ENCODE measurements at regions not wholly inside any gene's neighbourhood (a gene's known extent, or its start where the extent isn't known, plus 50 kb on each side); places are given as distances from the start of the nearest gene placed in this dataset.

- ATAC-seq (ENCODE audit: insufficient read depth, low FRiP score) (no peak), DNase-seq (no peak)
- TF ChIP-seq, protein P1, sequence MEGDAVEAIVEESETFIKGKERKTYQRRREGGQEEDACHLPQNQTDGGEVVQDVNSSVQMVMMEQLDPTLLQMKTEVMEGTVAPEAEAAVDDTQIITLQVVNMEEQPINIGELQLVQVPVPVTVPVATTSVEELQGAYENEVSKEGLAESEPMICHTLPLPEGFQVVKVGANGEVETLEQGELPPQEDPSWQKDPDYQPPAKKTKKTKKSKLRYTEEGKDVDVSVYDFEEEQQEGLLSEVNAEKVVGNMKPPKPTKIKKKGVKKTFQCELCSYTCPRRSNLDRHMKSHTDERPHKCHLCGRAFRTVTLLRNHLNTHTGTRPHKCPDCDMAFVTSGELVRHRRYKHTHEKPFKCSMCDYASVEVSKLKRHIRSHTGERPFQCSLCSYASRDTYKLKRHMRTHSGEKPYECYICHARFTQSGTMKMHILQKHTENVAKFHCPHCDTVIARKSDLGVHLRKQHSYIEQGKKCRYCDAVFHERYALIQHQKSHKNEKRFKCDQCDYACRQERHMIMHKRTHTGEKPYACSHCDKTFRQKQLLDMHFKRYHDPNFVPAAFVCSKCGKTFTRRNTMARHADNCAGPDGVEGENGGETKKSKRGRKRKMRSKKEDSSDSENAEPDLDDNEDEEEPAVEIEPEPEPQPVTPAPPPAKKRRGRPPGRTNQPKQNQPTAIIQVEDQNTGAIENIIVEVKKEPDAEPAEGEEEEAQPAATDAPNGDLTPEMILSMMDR (IDR thresholded peaks at IDR 0.05; ENCODE audit: control extremely low read depth, extremely low read depth) = no peak
- Histone ChIP-seq H3K27ac (ENCODE audit: low read depth in 1 of 2, low read length in 1 of 2) (no peak overlapping the region), H3K9me3 (ENCODE audit: control insufficient read depth in 4 of 4, insufficient read depth in 3 of 4, low read length in 3 of 4) (no peaks in the 10 kb centered on the region), H3K27me3 (ENCODE audit: control insufficient read depth in 3 of 3, insufficient read depth in 3 of 3, low read length in 2 of 3) (no peaks in the 10 kb centered on the region), H3K4me3 (no peak overlapping the region), H3K4me1 (ENCODE audit: control insufficient read depth in 5 of 5, insufficient read depth in 5 of 5, low read length in 5 of 5) (peaks cover 0 to 13% (median 6%) of the 10 kb centered on the region in 5 donors), H3K36me3 (ENCODE audit: control insufficient read depth in 4 of 4, insufficient read depth in 4 of 4, low read length in 4 of 4) (no peaks in the 10 kb centered on the region), H3K9ac (ENCODE audit: insufficient read depth in 1 of 2, low read length in 2 of 2) (no peak overlapping the region)
- 74 to 86% methylated on average over 2 of the region's 2 CpGs for WGBS, 2 donors
These were observed 1182.8 kb downstream of the SORCS1 start for GRCh38 chr10:105981679-105982078.

- WGBS, 2 donors = 32 to 48% methylated on average over 7 of the region's 7 CpGs
- peak; percentile 53 to 76 (median 75) for DNase-seq
- Histone ChIP-seq H3K4me3 (no peak overlapping the region), H3K36me3 (ENCODE audit: control insufficient read depth in 4 of 4, insufficient read depth in 4 of 4, low read length in 4 of 4) (no peaks in the 10 kb centered on the region), H3K27ac (ENCODE audit: low read depth in 1 of 2, low read length in 1 of 2) (no peak overlapping the region), H3K4me1 (ENCODE audit: control insufficient read depth in 5 of 5, insufficient read depth in 5 of 5, low read length in 5 of 5) (peaks cover 0 to 17% (median 0%) of the 10 kb centered on the region in 5 donors), H3K27me3 (ENCODE audit: control insufficient read depth in 3 of 3, insufficient read depth in 3 of 3, low read length in 2 of 3) (no peaks in the 10 kb centered on the region), H3K9me3 (ENCODE audit: control insufficient read depth in 4 of 4, insufficient read depth in 3 of 4, low read length in 3 of 4) (no peaks in the 10 kb centered on the region), H3K9ac (ENCODE audit: insufficient read depth in 1 of 2, low read length in 2 of 2) (no peak overlapping the region)
- TF ChIP-seq, protein P1 (IDR thresholded peaks at IDR 0.05; ENCODE audit: control extremely low read depth, extremely low read depth) = peak; percentile 14
- peak; percentile 62 for ATAC-seq (ENCODE audit: insufficient read depth, low FRiP score)
These were observed 1189.6 kb downstream of the SORCS1 start for GRCh38 chr10:105974803-105975456.

- DNase-seq = no peak
- no peak overlapping the region for H3K27ac ChIP-seq (ENCODE audit: low read depth in 1 of 2, low read length in 1 of 2)
- TF ChIP-seq, protein P1 (IDR thresholded peaks at IDR 0.05; ENCODE audit: control extremely low read depth, extremely low read depth) = no peak
- no peak for ATAC-seq (ENCODE audit: insufficient read depth, low FRiP score)
- no peak overlapping the region for H3K4me3 ChIP-seq
- H3K9ac ChIP-seq (ENCODE audit: insufficient read depth in 1 of 2, low read length in 2 of 2) = no peak overlapping the region
- H3K4me1 ChIP-seq (ENCODE audit: control insufficient read depth in 5 of 5, insufficient read depth in 5 of 5, low read length in 5 of 5) = peaks cover 0 to 17% (median 0%) of the 10 kb centered on the region in 5 donors
- no peaks in the 10 kb centered on the region for H3K36me3 ChIP-seq (ENCODE audit: control insufficient read depth in 4 of 4, insufficient read depth in 4 of 4, low read length in 4 of 4)
- H3K9me3 ChIP-seq (ENCODE audit: control insufficient read depth in 4 of 4, insufficient read depth in 3 of 4, low read length in 3 of 4) = no peaks in the 10 kb centered on the region
- 89 to 94% methylated on average over 5 of the region's 5 CpGs for WGBS, 2 donors
- H3K27me3 ChIP-seq (ENCODE audit: control insufficient read depth in 3 of 3, insufficient read depth in 3 of 3, low read length in 2 of 3) = no peaks in the 10 kb centered on the region
These were observed 1190.6 kb downstream of the SORCS1 start for GRCh38 chr10:105973902-105974301.

- ATAC-seq (ENCODE audit: insufficient read depth, low FRiP score) (no peak), DNase-seq (peak; percentile 33 to 85 (median 70))
- Histone ChIP-seq H3K27ac (ENCODE audit: low read depth in 1 of 2, low read length in 1 of 2) (no peak overlapping the region), H3K4me1 (ENCODE audit: control insufficient read depth in 5 of 5, insufficient read depth in 5 of 5, low read length in 5 of 5) (peaks cover 0 to 17% (median 0%) of the 10 kb centered on the region in 5 donors), H3K9ac (ENCODE audit: insufficient read depth in 1 of 2, low read length in 2 of 2) (no peak overlapping the region), H3K4me3 (no peak overlapping the region), H3K36me3 (ENCODE audit: control insufficient read depth in 4 of 4, insufficient read depth in 4 of 4, low read length in 4 of 4) (no peaks in the 10 kb centered on the region), H3K9me3 (ENCODE audit: control insufficient read depth in 4 of 4, insufficient read depth in 3 of 4, low read length in 3 of 4) (no peaks in the 10 kb centered on the region), H3K27me3 (ENCODE audit: control insufficient read depth in 3 of 3, insufficient read depth in 3 of 3, low read length in 2 of 3) (no peaks in the 10 kb centered on the region)
- TF ChIP-seq, protein P1 (IDR thresholded peaks at IDR 0.05; ENCODE audit: control extremely low read depth, extremely low read depth) = no peak
- WGBS, 2 donors = 51 to 60% methylated on average over 4 of the region's 4 CpGs
These were observed 1191.1 kb downstream of the SORCS1 start for GRCh38 chr10:105973360-105973759.

All from lung (tissue), 11 donors.